ENCODE measurements at regions not wholly inside any gene's neighbourhood (a gene's known extent, or its start where the extent isn't known, plus 50 kb on each side); places are given as distances from the start of the nearest gene placed in this dataset.
A peak's percentile ranks its signal among the peaks of the same experiment; 100 is the strongest.

- ATAC-seq (no peak), DNase-seq (ENCODE audit: low read depth, low spot score) (no peak), FAIRE-seq (no peak)
- Histone ChIP-seq H3K36me3 (ENCODE audit: control insufficient read depth in 2 of 2, insufficient read depth in 2 of 2, low read length in 1 of 2) (no peaks in the 10 kb centered on the region), H3K4me3 (no peak overlapping the region), H2AFZ (ENCODE audit: control insufficient read depth, low read depth, low read length) (no peak overlapping the region; the same call in 1 of the 2 replicates), H3K79me2 (ENCODE audit: control insufficient read depth, insufficient read depth, low read length) (no peaks in the 10 kb centered on the region), H3K27ac (ENCODE audit: control insufficient read depth, insufficient read depth) (no peak overlapping the region), H3K4me2 (ENCODE audit: control insufficient read depth, insufficient read depth) (no peak overlapping the region), H3K9ac (ENCODE audit: control insufficient read depth, insufficient read depth, low read length) (no peak overlapping the region), H3K4me1 (ENCODE audit: control insufficient read depth, insufficient read depth, low read length) (peaks cover 18% of the 10 kb centered on the region), H3K9me3 (replicated peaks; ENCODE audit: control insufficient read depth, insufficient read depth, low read length) (no peaks in the 10 kb centered on the region), H3K27me3 (replicated peaks in 1 of 2; ENCODE audit: control insufficient read depth in 2 of 2, insufficient read depth in 2 of 2, low read length in 1 of 2) (no peaks in the 10 kb centered on the region), H4K20me1 (ENCODE audit: control insufficient read depth, insufficient read depth) (no peaks in the 10 kb centered on the region)
- POLR2A ChIA-PET: no interaction called here
- intact Hi-C loops (cut with micrococcal nuclease; ENCODE audit: unreplicated experiment) (no loop called here), in situ Hi-C loops (cut with MboI) (no loop called here)
- no TSS peak for BruUV-seq (replicated peaks)
- TF ChIP-seq MYC (IDR thresholded peaks at IDR 0.05; ENCODE audit: insufficient read depth, insufficient read length, insufficient replicate concordance, low read length, severe bottlenecking): no peak
- TF ChIP-seq BCLAF1 (IDR thresholded peaks at IDR 0.05): no peak
- TF ChIP-seq JUNB (IDR thresholded peaks at IDR 0.05): no peak
- SMC1A ChIA-PET (ENCODE audit: uncharacterized antibody, unreplicated experiment): interaction anchor here (0.6 to 1.1 kb wide), 3 partner anchors 10 to 714 kb away, joined by 3 to 4 read pairs (median 3); no protein-coding TSS in a partner anchor
- CTCF ChIA-PET: interaction anchor here (0.7 to 1.2 kb wide), 2 partner anchors 13 to 15 kb away, joined by 3 to 4 read pairs; no protein-coding TSS in a partner anchor
- RAD21 ChIA-PET (ENCODE audit: unreplicated experiment): interaction anchor here (2.5 kb wide), 1 partner anchor 82 kb away, joined by 6 read pairs; no protein-coding TSS in a partner anchor
- 100% methylated on average over 6 of the region's 6 CpGs for WGBS (ENCODE audit: insufficient coverage, insufficient replicate concordance, low lambda C conversion rate, missing lambda C conversion rate)
Measured at GRCh38 chr13:32828711-32829110, 187.5 kb upstream of the KL start.

DNA sequence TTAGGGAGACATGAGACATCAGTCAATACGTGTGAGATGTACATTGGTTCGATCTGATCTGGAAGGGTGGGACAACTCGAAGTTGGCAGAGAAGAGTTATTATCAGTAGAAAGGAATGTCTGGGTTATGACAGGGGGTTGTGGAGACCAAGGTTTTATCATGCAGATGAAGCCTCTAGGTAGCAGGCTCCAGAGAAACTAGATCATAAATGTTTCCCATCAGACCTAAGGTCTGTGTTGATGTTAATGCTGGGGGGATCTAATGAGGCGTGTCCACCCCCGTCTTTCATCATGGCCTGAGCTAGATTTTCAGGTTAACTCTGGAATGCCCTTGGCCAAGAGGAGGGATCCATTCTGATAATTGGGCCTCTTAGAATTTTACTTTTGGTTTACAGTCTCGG lies 187.0 kb upstream of the KL start:
- no peaks in the 10 kb centered on the region for H3K36me3 ChIP-seq (ENCODE audit: control insufficient read depth in 2 of 2, insufficient read depth in 2 of 2, low read length in 1 of 2)
- POLR2A ChIA-PET: no interaction called here
- no TSS peak for BruUV-seq (replicated peaks)
- no peaks in the 10 kb centered on the region for H3K27me3 ChIP-seq (replicated peaks in 1 of 2; ENCODE audit: control insufficient read depth in 2 of 2, insufficient read depth in 2 of 2, low read length in 1 of 2)
- H3K4me3 ChIP-seq: peak overlapping the region; percentile 22; the same call in 1 of the 2 replicates
- intact Hi-C loops (cut with micrococcal nuclease; ENCODE audit: unreplicated experiment): no loop called here
- no peaks in the 10 kb centered on the region for H4K20me1 ChIP-seq (ENCODE audit: control insufficient read depth, insufficient read depth)
- RAD21 ChIA-PET (ENCODE audit: unreplicated experiment): interaction anchor here (1.0 to 2.5 kb wide), 3 partner anchors 18 to 188 kb away, joined by 3 to 6 read pairs (median 3); no protein-coding TSS in a partner anchor
- DNase-seq (ENCODE audit: low read depth, low spot score) (no peak), ATAC-seq (peak; percentile 30), FAIRE-seq (no peak)
- 47% methylated on average over 6 of the region's 6 CpGs for WGBS (ENCODE audit: insufficient coverage, insufficient replicate concordance, low lambda C conversion rate, missing lambda C conversion rate)
- CTCF ChIA-PET: interaction anchor here (0.7 to 1.2 kb wide), 6 partner anchors 12 to 228 kb away, joined by 3 to 5 read pairs (median 4); no protein-coding TSS in a partner anchor
- peak overlapping the region; percentile 82 for H2AFZ ChIP-seq (ENCODE audit: control insufficient read depth, low read depth, low read length)
- H3K4me2 ChIP-seq (ENCODE audit: control insufficient read depth, insufficient read depth): peak overlapping the region; percentile 80
- SMC1A ChIA-PET (ENCODE audit: uncharacterized antibody, unreplicated experiment): interaction anchor here (0.7 to 1.2 kb wide), 9 partner anchors 9 to 725 kb away, joined by 3 to 6 read pairs (median 4); no protein-coding TSS in a partner anchor
- H3K9me3 ChIP-seq (replicated peaks; ENCODE audit: control insufficient read depth, insufficient read depth, low read length): no peaks in the 10 kb centered on the region
- in situ Hi-C loops (cut with MboI): no loop called here
- H3K79me2 ChIP-seq (ENCODE audit: control insufficient read depth, insufficient read depth, low read length): no peaks in the 10 kb centered on the region
- peak overlapping the region; percentile 40; the same call in 1 of the 2 replicates for H3K9ac ChIP-seq (ENCODE audit: control insufficient read depth, insufficient read depth, low read length)
- H3K27ac ChIP-seq (ENCODE audit: control insufficient read depth, insufficient read depth): peak overlapping the region; percentile 45
- peaks cover 18% of the 10 kb centered on the region for H3K4me1 ChIP-seq (ENCODE audit: control insufficient read depth, insufficient read depth, low read length)
- TF ChIP-seq SIN3A (IDR thresholded peaks at IDR 0.05; ENCODE audit: low read depth, low read length) (no peak), RUNX3 (IDR thresholded peaks at IDR 0.05; ENCODE audit: low read length) (no peak), PAX5 (IDR thresholded peaks at IDR 0.05; ENCODE audit: borderline replicate concordance, low read depth, low read length) (peak; percentile 48; the same call in 1 of the 2 replicates), MTA2 (IDR thresholded peaks at IDR 0.05; ENCODE audit: low read depth) (no peak), YY1 (IDR thresholded peaks at IDR 0.05; ENCODE audit: low read depth, low read length) (0 out of 2 replicates have a peak, but pooled peaks have one; percentile 7), STAT3 (IDR thresholded peaks at IDR 0.05; ENCODE audit: low read depth, low read length) (no peak), SMC3 (IDR thresholded peaks at IDR 0.05; ENCODE audit: borderline replicate concordance, low read length) (no peak)
- TF ChIP-seq, protein P1, sequence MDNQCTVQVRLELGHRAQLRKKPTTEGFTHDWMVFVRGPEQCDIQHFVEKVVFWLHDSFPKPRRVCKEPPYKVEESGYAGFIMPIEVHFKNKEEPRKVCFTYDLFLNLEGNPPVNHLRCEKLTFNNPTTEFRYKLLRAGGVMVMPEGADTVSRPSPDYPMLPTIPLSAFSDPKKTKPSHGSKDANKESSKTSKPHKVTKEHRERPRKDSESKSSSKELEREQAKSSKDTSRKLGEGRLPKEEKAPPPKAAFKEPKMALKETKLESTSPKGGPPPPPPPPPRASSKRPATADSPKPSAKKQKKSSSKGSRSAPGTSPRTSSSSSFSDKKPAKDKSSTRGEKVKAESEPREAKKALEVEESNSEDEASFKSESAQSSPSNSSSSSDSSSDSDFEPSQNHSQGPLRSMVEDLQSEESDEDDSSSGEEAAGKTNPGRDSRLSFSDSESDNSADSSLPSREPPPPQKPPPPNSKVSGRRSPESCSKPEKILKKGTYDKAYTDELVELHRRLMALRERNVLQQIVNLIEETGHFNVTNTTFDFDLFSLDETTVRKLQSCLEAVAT (IDR thresholded peaks at IDR 0.05): 0 out of 2 replicates have a peak, but pooled peaks have one; percentile 20
- TF ChIP-seq, protein P2, sequence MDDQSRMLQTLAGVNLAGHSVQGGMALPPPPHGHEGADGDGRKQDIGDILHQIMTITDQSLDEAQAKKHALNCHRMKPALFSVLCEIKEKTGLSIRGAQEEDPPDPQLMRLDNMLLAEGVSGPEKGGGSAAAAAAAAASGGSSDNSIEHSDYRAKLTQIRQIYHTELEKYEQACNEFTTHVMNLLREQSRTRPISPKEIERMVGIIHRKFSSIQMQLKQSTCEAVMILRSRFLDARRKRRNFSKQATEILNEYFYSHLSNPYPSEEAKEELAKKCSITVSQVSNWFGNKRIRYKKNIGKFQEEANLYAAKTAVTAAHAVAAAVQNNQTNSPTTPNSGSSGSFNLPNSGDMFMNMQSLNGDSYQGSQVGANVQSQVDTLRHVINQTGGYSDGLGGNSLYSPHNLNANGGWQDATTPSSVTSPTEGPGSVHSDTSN (IDR thresholded peaks at IDR 0.05; ENCODE audit: insufficient replicate concordance, low read depth, low read length): no peak
